ENCODE measurements at regions not wholly inside any gene's neighbourhood (a gene's known extent, or its start where the extent isn't known, plus 50 kb on each side); places are given as distances from the start of the nearest gene placed in this dataset.
"Not testable (repeated sequence)": the region's sequence is repeated elsewhere in the genome, so short reads cannot be mapped to it uniquely, and the experiment has no call there.

GRCh38 chr6:14754751-14755513 lies 490.9 kb upstream of the JARID2 start:
- DNase-seq, result no peak

GRCh38 chr6:14756340-14756739 lies 489.5 kb upstream of the JARID2 start:
- no peak for DNase-seq

GRCh38 chr6:14757014-14757413 lies 488.9 kb upstream of the JARID2 start:
- no peak for DNase-seq

GRCh38 chr6:14757418-14757817 lies 488.5 kb upstream of the JARID2 start:
- DNase-seq, result no peak

GRCh38 chr6:14758421-14759081 lies 487.3 kb upstream of the JARID2 start:
- DNase-seq, result no peak

GRCh38 chr6:14759976-14760672 lies 485.7 kb upstream of the JARID2 start:
- no peak for DNase-seq

- DNase-seq, result no peak
Observed at GRCh38 chr6:14762077-14762476, 483.8 kb upstream of the JARID2 start.

GRCh38 chr6:14763139-14763538 lies 482.7 kb upstream of the JARID2 start:
- DNase-seq, result peak; percentile 39

GRCh38 chr6:14763616-14764015 lies 482.3 kb upstream of the JARID2 start:
- no peak for DNase-seq

- no peak for DNase-seq
Observed at GRCh38 chr6:14765106-14765505, 480.8 kb upstream of the JARID2 start.

- DNase-seq, result no peak
Observed at GRCh38 chr6:14765721-14766390, 480.0 kb upstream of the JARID2 start.

- no peak for DNase-seq
Observed at GRCh38 chr6:14766391-14766994, 479.4 kb upstream of the JARID2 start.

- peak; percentile 45 for DNase-seq
Observed at GRCh38 chr6:14767226-14767625, 478.6 kb upstream of the JARID2 start.

GRCh38 chr6:14770040-14770439 lies 475.8 kb upstream of the JARID2 start:
- no peak for DNase-seq

- DNase-seq, result no peak
Observed at GRCh38 chr6:14770572-14770971, 475.3 kb upstream of the JARID2 start.

GRCh38 chr6:14771016-14771415 lies 474.9 kb upstream of the JARID2 start:
- no peak for DNase-seq

GRCh38 chr6:14772188-14772587 lies 473.7 kb upstream of the JARID2 start:
- no peak for DNase-seq

GRCh38 chr6:14775528-14775927 lies 470.3 kb upstream of the JARID2 start:
- peak; percentile 44 for DNase-seq

- no peak for DNase-seq
Observed at GRCh38 chr6:14776307-14776706, 469.6 kb upstream of the JARID2 start.

GRCh38 chr6:14781772-14782525 lies 463.9 kb upstream of the JARID2 start:
- DNase-seq, result no peak

GRCh38 chr6:14782921-14783464 lies 462.9 kb upstream of the JARID2 start:
- DNase-seq, result not testable (repeated sequence)

- DNase-seq, result no peak
Observed at GRCh38 chr6:14783594-14783993, 462.3 kb upstream of the JARID2 start.

Measured in NCI-H2171 (cell line).